Sigmoid colon (tissue), 6 donors: ENCODE measurements at regions not wholly inside any gene's neighbourhood (a gene's known extent, or its start where the extent isn't known, plus 50 kb on each side); places are given as distances from the start of the nearest gene placed in this dataset.

Experiments used
- DNase-seq: peaks from one replicate; pipeline ENCODE4 v3.0.0-alpha.2; 2019
- H3K27ac ChIP-seq, 4 donors: fragments of 200-600 bp; sonication (generic); one replicate each; pipeline ENCODE4 v1.5.1; 2016 to 2019; ENCODE audit warnings: mild to moderate bottlenecking in 1 of 4
- H3K27me3 ChIP-seq, 3 donors: fragments of 200-600 bp; sonication (generic); one replicate each; pipeline ENCODE4 v1.5.1; 2019; ENCODE audit warnings: mild to moderate bottlenecking in 1 of 3
- H3K36me3 ChIP-seq, 4 donors: fragments of 200-600 bp; sonication (generic); one replicate each; pipeline ENCODE4 v1.5.1; 2016 to 2019
- H3K4me1 ChIP-seq, 4 donors: fragments of 200-600 bp; sonication (generic); one replicate each; pipeline ENCODE4 v1.5.1; 2017 to 2019
- H3K4me3 ChIP-seq, 4 donors: fragments of 200-600 bp; sonication (generic); one replicate each; pipeline ENCODE4 v1.5.1; 2017 to 2019; ENCODE audit warnings: mild to moderate bottlenecking in 2 of 4, moderate library complexity in 1 of 4
- H3K9me3 ChIP-seq, 4 donors: fragments of 200-600 bp in 3 of 4; sonication (generic) in 3 of 4; one replicate each; pipeline versions ENCODE4 v1.5.1 to v1.6.1; 2013 to 2019
- CTCF ChIP-seq, 4 experiments: fragments of 450-650 bp in 3 of 4; fragments of 200-600 bp in 1 of 4; IDR thresholded peaks; one replicate each; pipeline ENCODE4 v1.5.1; 2016 to 2019; ENCODE audit warnings: antibody characterized with exemption in 4 of 4, mild to moderate bottlenecking in 3 of 4, moderate library complexity in 2 of 4
- EP300 ChIP-seq, 4 donors: sonication (generic); formaldehyde crosslinking; IDR thresholded peaks; one replicate each; pipeline ENCODE4 v1.6.1; 2017; ENCODE audit warnings: antibody characterized with exemption in 4 of 4
- POLR2A ChIP-seq, 2 donors: fragments of 450-650 bp; IDR thresholded peaks; one replicate each; pipeline ENCODE4 v1.6.1; 2016; ENCODE audit warnings: antibody characterized with exemption in 2 of 2, mild to moderate bottlenecking in 2 of 2, moderate library complexity in 2 of 2
- POLR2AphosphoS5 ChIP-seq, 4 donors: sonication (generic); formaldehyde crosslinking; IDR thresholded peaks; one replicate each; pipeline ENCODE4 v1.6.1; 2017; ENCODE audit warnings: antibody characterized with exemption in 4 of 4
- WGBS, 2 donors: extraction: QIAGEN DNeasy Blood & Tissue Kit; methylation state at CpG; one replicate each; pipeline ENCODE4 v1.1.7; 2013; 5-methylcytosine and 5-hydroxymethylcytosine counted together
- intact Hi-C: fragments of 100-400 bp; cut with DNase I; formaldehyde crosslinking; loops from one replicate; pipeline ENCODE4 v1.15.1; 2023
- donor health status: healthy with polysubstance abuse.
- donor health status: healthy.

DNA sequence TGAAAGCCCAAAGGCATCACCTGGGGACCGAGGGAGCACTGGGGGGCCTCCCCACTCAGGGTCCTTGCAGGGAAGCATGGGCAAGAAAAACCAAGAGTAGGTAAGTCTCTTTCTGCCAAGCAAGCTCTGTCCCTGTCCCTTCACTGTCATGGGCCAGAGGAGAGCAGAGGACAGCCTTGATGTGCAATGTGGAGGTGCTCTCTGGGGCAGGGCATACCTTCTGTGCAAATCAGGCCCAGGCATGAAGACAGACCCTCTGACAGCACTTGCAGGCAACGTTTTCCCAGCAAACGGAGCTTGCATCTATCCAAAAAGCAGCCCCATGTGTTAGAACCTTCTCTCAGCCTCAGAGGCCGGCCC, 192.5 kb upstream of the PWP1 start:
- no peaks in the 10 kb centered on the region for H3K9me3 ChIP-seq
- H3K27ac ChIP-seq = no peak overlapping the region
- no peaks in the 10 kb centered on the region for H3K4me1 ChIP-seq
- intact Hi-C loops = no loop called here
- H3K27me3 ChIP-seq = no peaks in the 10 kb centered on the region
- H3K4me3 ChIP-seq = no peak overlapping the region
- TF ChIP-seq CTCF (IDR thresholded peaks at IDR 0.05) (no peak), POLR2AphosphoS5 (IDR thresholded peaks at IDR 0.05) (no peak), POLR2A (IDR thresholded peaks at IDR 0.05) (no peak), EP300 (IDR thresholded peaks at IDR 0.05) (no peak)
- 72 to 78% methylated on average over 4 of the region's 4 CpGs for WGBS, 2 donors
- no peaks in the 10 kb centered on the region for H3K36me3 ChIP-seq
- peak; percentile 30 for DNase-seq

DNA sequence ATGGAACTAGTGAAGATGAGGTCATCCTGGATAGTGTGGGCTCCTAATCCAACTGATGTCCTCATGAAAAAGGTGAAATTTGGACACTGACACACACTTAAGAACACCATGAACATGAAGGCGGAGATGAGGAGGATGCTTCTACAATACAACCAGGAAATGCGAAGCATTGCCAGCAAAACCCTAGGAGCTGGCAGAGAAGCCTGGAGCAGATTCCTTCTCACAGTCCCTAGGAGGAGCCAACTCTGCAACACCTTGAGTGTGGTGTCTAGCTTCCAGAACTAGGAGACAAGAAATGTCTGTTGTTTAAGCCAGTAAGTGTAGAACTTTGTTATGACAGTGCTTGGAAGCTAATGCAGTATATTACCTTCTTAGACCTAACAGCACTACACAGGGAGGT, 191.9 kb upstream of the PWP1 start:
- Histone ChIP-seq H3K27me3 (no peaks in the 10 kb centered on the region), H3K4me3 (no peak overlapping the region), H3K36me3 (no peaks in the 10 kb centered on the region), H3K4me1 (no peaks in the 10 kb centered on the region), H3K9me3 (no peaks in the 10 kb centered on the region), H3K27ac (no peak overlapping the region)
- intact Hi-C loops = no loop called here
- 96 to 97% methylated on average over 2 of the region's 2 CpGs for WGBS, 2 donors
- no peak for TF ChIP-seq POLR2AphosphoS5 (IDR thresholded peaks at IDR 0.05)
- no peak for TF ChIP-seq CTCF (IDR thresholded peaks at IDR 0.05)
- TF ChIP-seq POLR2A (IDR thresholded peaks at IDR 0.05) = no peak
- TF ChIP-seq EP300 (IDR thresholded peaks at IDR 0.05) = no peak
- DNase-seq = peak; percentile 14

DNA sequence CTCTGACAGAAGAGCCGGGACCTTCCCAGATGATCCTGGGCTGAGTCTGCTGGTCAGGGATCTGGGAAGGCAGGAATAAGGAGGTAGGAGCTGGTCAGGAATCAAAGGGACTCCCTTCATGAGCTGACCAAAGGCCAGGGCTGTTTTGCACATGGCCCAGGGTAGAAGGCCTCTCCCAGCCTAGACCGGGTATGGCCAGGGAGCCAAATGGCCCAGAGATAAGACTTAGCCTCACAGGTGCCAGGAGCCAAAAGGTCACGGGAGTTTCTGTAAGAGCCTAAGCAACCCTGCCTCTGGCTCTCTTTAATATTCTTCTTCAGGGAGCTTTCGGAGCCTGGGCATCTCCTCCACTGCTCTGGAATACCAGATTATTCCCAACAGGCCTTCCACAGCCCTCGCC, 191.3 kb upstream of the PWP1 start:
- intact Hi-C loops = no loop called here
- Histone ChIP-seq H3K27me3 (no peaks in the 10 kb centered on the region), H3K9me3 (no peaks in the 10 kb centered on the region), H3K36me3 (no peaks in the 10 kb centered on the region), H3K4me1 (no peaks in the 10 kb centered on the region), H3K27ac (no peak overlapping the region), H3K4me3 (no peak overlapping the region)
- 88 to 90% methylated on average over 5 of the region's 5 CpGs for WGBS, 2 donors
- no peak for TF ChIP-seq POLR2AphosphoS5 (IDR thresholded peaks at IDR 0.05)
- TF ChIP-seq POLR2A (IDR thresholded peaks at IDR 0.05) = no peak
- no peak for TF ChIP-seq EP300 (IDR thresholded peaks at IDR 0.05)
- peak; percentile 43 for DNase-seq

GRCh38 chr12:107495604-107496003, 190.0 kb upstream of the PWP1 start:
- no peaks in the 10 kb centered on the region for H3K9me3 ChIP-seq
- no peak overlapping the region for H3K27ac ChIP-seq
- intact Hi-C loops = no loop called here
- H3K4me1 ChIP-seq = no peaks in the 10 kb centered on the region
- DNase-seq = no peak
- H3K36me3 ChIP-seq = no peaks in the 10 kb centered on the region
- H3K4me3 ChIP-seq = no peak overlapping the region
- no peaks in the 10 kb centered on the region for H3K27me3 ChIP-seq
- TF ChIP-seq POLR2A (IDR thresholded peaks at IDR 0.05) (no peak), EP300 (IDR thresholded peaks at IDR 0.05) (no peak), POLR2AphosphoS5 (IDR thresholded peaks at IDR 0.05) (no peak), CTCF (IDR thresholded peaks at IDR 0.05) (no peak)
- 89 to 90% methylated on average over 2 of the region's 2 CpGs for WGBS, 2 donors

DNA sequence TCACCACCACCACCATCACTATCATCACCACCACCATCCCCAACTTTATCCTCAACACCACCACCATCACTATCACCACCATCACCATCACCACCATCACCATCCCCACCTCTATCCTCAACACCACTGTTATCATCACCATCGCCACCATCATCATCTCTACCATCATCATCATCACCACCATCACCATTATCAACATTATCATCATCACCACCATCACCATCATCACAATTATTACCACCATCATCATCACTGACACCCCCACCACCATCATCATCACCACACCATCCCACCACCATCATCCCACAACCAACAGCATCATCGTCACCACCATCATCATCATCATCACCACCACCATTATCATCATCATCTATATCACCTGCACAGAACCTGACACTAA, 188.4 kb upstream of the PWP1 start:
- DNase-seq = peak; percentile 1
- no peak overlapping the region for H3K4me3 ChIP-seq
- H3K27me3 ChIP-seq = no peaks in the 10 kb centered on the region
- TF ChIP-seq POLR2AphosphoS5 (IDR thresholded peaks at IDR 0.05) = no peak
- no peak for TF ChIP-seq POLR2A (IDR thresholded peaks at IDR 0.05)
- no peak for TF ChIP-seq CTCF (IDR thresholded peaks at IDR 0.05)
- no peak for TF ChIP-seq EP300 (IDR thresholded peaks at IDR 0.05)
- 95 to 97% methylated on average over 2 of the region's 2 CpGs for WGBS, 2 donors
- no peaks in the 10 kb centered on the region for H3K9me3 ChIP-seq
- intact Hi-C loops = no loop called here
- H3K4me1 ChIP-seq = no peaks in the 10 kb centered on the region
- H3K36me3 ChIP-seq = no peaks in the 10 kb centered on the region
- H3K27ac ChIP-seq = no peak overlapping the region
